ENCODE measurements at regions not wholly inside any gene's neighbourhood (a gene's known extent, or its start where the extent isn't known, plus 50 kb on each side); places are given as distances from the start of the nearest gene placed in this dataset.

- ChIA-PET RAD21 (ENCODE audit: low non-redundant PET in 1 of 2, low total read pairs in 2 of 2, uncharacterized antibody in 2 of 2, unreplicated experiment in 2 of 2) (no interaction called here), POLR2A (no interaction called here), CTCF (no interaction called here)
- BruUV-seq (replicated peaks) = no TSS peak
- no peaks in the 10 kb centered on the region for H3K27me3 ChIP-seq (ENCODE audit: insufficient read depth, low read length)
- H3K4me3 ChIP-seq (replicated peaks in 1 of 2; ENCODE audit: low read depth in 1 of 2, low read length in 2 of 2) = no peak overlapping the region
- H3K4me1 ChIP-seq (ENCODE audit: control insufficient read depth in 1 of 2, insufficient read depth in 2 of 2, low read length in 2 of 2) = no peaks in the 10 kb centered on the region
- H3K79me2 ChIP-seq (ENCODE audit: insufficient read depth, low read length) = no peaks in the 10 kb centered on the region
- no peak for DNase-seq (ENCODE audit: low read depth, low spot score)
- no peak overlapping the region for H3K27ac ChIP-seq (ENCODE audit: low read depth, low read length)
- H3K9me3 ChIP-seq (ENCODE audit: control insufficient read depth in 1 of 2, insufficient read depth in 1 of 2, low read depth in 1 of 2, low read length in 2 of 2) = no peaks in the 10 kb centered on the region
- ATAC-seq = no peak
- intact Hi-C loops (cut with micrococcal nuclease) = no loop called here
- no peaks in the 10 kb centered on the region for H4K20me1 ChIP-seq (ENCODE audit: insufficient read depth)
- no peak overlapping the region for H3K4me2 ChIP-seq (ENCODE audit: low read length)
- H3K36me3 ChIP-seq (ENCODE audit: control insufficient read depth in 1 of 2, insufficient read depth in 2 of 2, low read length in 2 of 2) = no peaks in the 10 kb centered on the region
- no peaks in the 10 kb centered on the region for H3K9me2 ChIP-seq (ENCODE audit: insufficient read depth)
- no peak overlapping the region for H2AFZ ChIP-seq (ENCODE audit: low read depth, low read length, poor library complexity, severe bottlenecking)
- TF ChIP-seq SP1 (IDR thresholded peaks at IDR 0.05; ENCODE audit: low read depth) (no peak), CBX3 (IDR thresholded peaks at IDR 0.05; ENCODE audit: low read depth) (no peak), EZH2 (IDR thresholded peaks at IDR 0.05) (no peak), RAD21 (IDR thresholded peaks at IDR 0.05; ENCODE audit: low read depth) (no peak), ZFX (IDR thresholded peaks at IDR 0.05) (no peak), CEBPB (IDR thresholded peaks at IDR 0.05; ENCODE audit: low read depth) (no peak), YY1 (IDR thresholded peaks at IDR 0.05; ENCODE audit: extremely low read depth, insufficient replicate concordance, low read depth, low read length) (no peak), POLR2A (IDR thresholded peaks at IDR 0.05; ENCODE audit: borderline replicate concordance, extremely low read depth, insufficient read depth, insufficient read length) (no peak), JUND (IDR thresholded peaks at IDR 0.05) (no peak), ELF1 (IDR thresholded peaks at IDR 0.05; ENCODE audit: borderline replicate concordance, low read depth) (no peak), SRF (IDR thresholded peaks at IDR 0.05; ENCODE audit: low read depth) (no peak), FOSL1 (IDR thresholded peaks at IDR 0.05; ENCODE audit: low read depth) (no peak)
- TF ChIP-seq, protein P1, sequence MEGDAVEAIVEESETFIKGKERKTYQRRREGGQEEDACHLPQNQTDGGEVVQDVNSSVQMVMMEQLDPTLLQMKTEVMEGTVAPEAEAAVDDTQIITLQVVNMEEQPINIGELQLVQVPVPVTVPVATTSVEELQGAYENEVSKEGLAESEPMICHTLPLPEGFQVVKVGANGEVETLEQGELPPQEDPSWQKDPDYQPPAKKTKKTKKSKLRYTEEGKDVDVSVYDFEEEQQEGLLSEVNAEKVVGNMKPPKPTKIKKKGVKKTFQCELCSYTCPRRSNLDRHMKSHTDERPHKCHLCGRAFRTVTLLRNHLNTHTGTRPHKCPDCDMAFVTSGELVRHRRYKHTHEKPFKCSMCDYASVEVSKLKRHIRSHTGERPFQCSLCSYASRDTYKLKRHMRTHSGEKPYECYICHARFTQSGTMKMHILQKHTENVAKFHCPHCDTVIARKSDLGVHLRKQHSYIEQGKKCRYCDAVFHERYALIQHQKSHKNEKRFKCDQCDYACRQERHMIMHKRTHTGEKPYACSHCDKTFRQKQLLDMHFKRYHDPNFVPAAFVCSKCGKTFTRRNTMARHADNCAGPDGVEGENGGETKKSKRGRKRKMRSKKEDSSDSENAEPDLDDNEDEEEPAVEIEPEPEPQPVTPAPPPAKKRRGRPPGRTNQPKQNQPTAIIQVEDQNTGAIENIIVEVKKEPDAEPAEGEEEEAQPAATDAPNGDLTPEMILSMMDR (IDR thresholded peaks at IDR 0.05 in 2 of 3, conservative IDR thresholded peaks at IDR 0.05 in 1 of 3; ENCODE audit: borderline replicate concordance in 1 of 3, insufficient read depth in 1 of 3, low read depth in 2 of 3, low read length in 2 of 3) = no peak
- TF ChIP-seq, protein P2, sequence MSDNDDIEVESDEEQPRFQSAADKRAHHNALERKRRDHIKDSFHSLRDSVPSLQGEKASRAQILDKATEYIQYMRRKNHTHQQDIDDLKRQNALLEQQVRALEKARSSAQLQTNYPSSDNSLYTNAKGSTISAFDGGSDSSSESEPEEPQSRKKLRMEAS (IDR thresholded peaks at IDR 0.05) = no peak
- TF ChIP-seq, protein P3, sequence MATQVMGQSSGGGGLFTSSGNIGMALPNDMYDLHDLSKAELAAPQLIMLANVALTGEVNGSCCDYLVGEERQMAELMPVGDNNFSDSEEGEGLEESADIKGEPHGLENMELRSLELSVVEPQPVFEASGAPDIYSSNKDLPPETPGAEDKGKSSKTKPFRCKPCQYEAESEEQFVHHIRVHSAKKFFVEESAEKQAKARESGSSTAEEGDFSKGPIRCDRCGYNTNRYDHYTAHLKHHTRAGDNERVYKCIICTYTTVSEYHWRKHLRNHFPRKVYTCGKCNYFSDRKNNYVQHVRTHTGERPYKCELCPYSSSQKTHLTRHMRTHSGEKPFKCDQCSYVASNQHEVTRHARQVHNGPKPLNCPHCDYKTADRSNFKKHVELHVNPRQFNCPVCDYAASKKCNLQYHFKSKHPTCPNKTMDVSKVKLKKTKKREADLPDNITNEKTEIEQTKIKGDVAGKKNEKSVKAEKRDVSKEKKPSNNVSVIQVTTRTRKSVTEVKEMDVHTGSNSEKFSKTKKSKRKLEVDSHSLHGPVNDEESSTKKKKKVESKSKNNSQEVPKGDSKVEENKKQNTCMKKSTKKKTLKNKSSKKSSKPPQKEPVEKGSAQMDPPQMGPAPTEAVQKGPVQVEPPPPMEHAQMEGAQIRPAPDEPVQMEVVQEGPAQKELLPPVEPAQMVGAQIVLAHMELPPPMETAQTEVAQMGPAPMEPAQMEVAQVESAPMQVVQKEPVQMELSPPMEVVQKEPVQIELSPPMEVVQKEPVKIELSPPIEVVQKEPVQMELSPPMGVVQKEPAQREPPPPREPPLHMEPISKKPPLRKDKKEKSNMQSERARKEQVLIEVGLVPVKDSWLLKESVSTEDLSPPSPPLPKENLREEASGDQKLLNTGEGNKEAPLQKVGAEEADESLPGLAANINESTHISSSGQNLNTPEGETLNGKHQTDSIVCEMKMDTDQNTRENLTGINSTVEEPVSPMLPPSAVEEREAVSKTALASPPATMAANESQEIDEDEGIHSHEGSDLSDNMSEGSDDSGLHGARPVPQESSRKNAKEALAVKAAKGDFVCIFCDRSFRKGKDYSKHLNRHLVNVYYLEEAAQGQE (IDR thresholded peaks at IDR 0.05; ENCODE audit: low read depth) = no peak
- no peak overlapping the region for H3K9ac ChIP-seq (ENCODE audit: low read length)
These were observed 315.0 kb downstream of the AHR start for GRCh38 chr7:17613338-17614041.
